Breast epithelium (tissue), 4 donors: ENCODE measurements at regions not wholly inside any gene's neighbourhood (a gene's known extent, or its start where the extent isn't known, plus 50 kb on each side); places are given as distances from the start of the nearest gene placed in this dataset.

Source experiments
- DNase-seq, 2 donors: peaks; one replicate each; pipeline ENCODE4 v3.0.0-alpha.2; 2019; ENCODE audit warnings: low spot score in 2 of 2
- H3K27ac ChIP-seq, 2 donors: fragments of 200-600 bp; sonication (generic) in 1 of 2; one replicate each; pipeline ENCODE4 v1.5.1; 2016 to 2019; ENCODE audit warnings: mild to moderate bottlenecking in 1 of 2
- H3K27me3 ChIP-seq, 2 donors: fragments of 200-600 bp; sonication (generic) in 1 of 2; one replicate each; pipeline versions ENCODE4 v1.5.1 to v1.6.0; 2017 to 2019; ENCODE audit warnings: control low read depth in 1 of 2, mild to moderate bottlenecking in 1 of 2
- H3K36me3 ChIP-seq: fragments of 200-600 bp; one replicate; pipeline ENCODE4 v1.5.1; 2019
- H3K4me1 ChIP-seq, 2 donors: fragments of 200-600 bp; sonication (generic); one replicate each; pipeline ENCODE4 v1.5.1; 2016 to 2019; ENCODE audit warnings: control low read depth in 1 of 2
- H3K4me3 ChIP-seq, 3 donors: fragments of 200-600 bp; sonication (generic); 1 replicate in 2 of 3; 2 replicates in 1 of 3; pipeline ENCODE4 v1.5.1; 2016 to 2019; ENCODE audit warnings: mild to moderate bottlenecking in 3 of 3, moderate library complexity in 2 of 3
- H3K9me3 ChIP-seq, 2 donors: fragments of 200-600 bp; sonication (generic) in 1 of 2; one replicate each; pipeline ENCODE4 v1.5.1; 2016 to 2019; ENCODE audit warnings: control low read depth in 1 of 2
- POLR2A ChIP-seq: fragments of 450-650 bp; IDR thresholded peaks from one replicate; pipeline ENCODE4 v1.6.1; 2016; ENCODE audit warnings: antibody characterized with exemption, mild to moderate bottlenecking, moderate library complexity
- POLR2AphosphoS5 ChIP-seq, 3 donors: sonication (generic); formaldehyde crosslinking; IDR thresholded peaks; one replicate each; pipeline ENCODE4 v1.6.1; 2017; ENCODE audit warnings: antibody characterized with exemption in 3 of 3
- intact Hi-C: fragments of 100-400 bp; cut with DNase I; formaldehyde crosslinking; loops from one replicate; pipeline ENCODE4 v1.15.1; 2023; ENCODE audit warnings: low total_unique reads
- TF ChIP-seq, protein P1 (sequence below), 3 donors: fragments of 450-650 bp; IDR thresholded peaks; one replicate each; pipeline ENCODE4 v1.5.1; 2016 to 2017; ENCODE audit warnings: antibody characterized with exemption in 3 of 3, mild to moderate bottlenecking in 3 of 3, moderate library complexity in 3 of 3

GRCh38 chrX:576904-577560 lies 53.6 kb upstream of the SHOX start:
- intact Hi-C loops = no loop called here
- no peaks in the 10 kb centered on the region for H3K27me3 ChIP-seq
- no peaks in the 10 kb centered on the region for H3K4me1 ChIP-seq
- H3K36me3 ChIP-seq = no peaks in the 10 kb centered on the region
- TF ChIP-seq POLR2AphosphoS5 (IDR thresholded peaks at IDR 0.05) = no peak
- TF ChIP-seq POLR2A = no peak
- TF ChIP-seq, protein P1, sequence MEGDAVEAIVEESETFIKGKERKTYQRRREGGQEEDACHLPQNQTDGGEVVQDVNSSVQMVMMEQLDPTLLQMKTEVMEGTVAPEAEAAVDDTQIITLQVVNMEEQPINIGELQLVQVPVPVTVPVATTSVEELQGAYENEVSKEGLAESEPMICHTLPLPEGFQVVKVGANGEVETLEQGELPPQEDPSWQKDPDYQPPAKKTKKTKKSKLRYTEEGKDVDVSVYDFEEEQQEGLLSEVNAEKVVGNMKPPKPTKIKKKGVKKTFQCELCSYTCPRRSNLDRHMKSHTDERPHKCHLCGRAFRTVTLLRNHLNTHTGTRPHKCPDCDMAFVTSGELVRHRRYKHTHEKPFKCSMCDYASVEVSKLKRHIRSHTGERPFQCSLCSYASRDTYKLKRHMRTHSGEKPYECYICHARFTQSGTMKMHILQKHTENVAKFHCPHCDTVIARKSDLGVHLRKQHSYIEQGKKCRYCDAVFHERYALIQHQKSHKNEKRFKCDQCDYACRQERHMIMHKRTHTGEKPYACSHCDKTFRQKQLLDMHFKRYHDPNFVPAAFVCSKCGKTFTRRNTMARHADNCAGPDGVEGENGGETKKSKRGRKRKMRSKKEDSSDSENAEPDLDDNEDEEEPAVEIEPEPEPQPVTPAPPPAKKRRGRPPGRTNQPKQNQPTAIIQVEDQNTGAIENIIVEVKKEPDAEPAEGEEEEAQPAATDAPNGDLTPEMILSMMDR (IDR thresholded peaks at IDR 0.05) = no peak
- H3K9me3 ChIP-seq = peaks cover 0 to 10% of the 10 kb centered on the region in 2 donors
- H3K4me3 ChIP-seq = no peak overlapping the region
- DNase-seq = no peak
- H3K27ac ChIP-seq = no peak overlapping the region

- no peaks in the 10 kb centered on the region for H3K36me3 ChIP-seq
- DNase-seq = no peak
These were observed 52.1 kb upstream of the SHOX start for GRCh38 chrX:578531-578930.

DNA sequence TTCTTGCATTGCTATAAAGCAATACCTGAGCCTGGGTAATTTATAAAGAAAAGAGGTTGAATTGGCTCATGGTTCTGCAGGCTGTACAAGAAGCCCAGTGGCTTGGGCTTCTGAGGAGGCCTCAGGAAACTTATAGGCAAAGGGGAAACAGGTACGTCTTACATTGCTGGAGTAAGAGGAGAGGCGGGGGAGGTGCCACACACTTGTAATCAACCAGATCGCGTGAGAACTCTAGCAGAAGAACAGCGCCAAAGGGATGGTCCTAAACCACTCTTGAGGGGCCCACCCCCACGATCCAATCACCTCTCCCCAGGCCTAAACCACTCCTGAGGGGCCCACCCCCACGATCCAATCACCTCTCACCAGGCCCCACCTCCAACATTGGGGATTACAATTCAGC lies 50.6 kb upstream of the SHOX start:
- Histone ChIP-seq H3K9me3 (peaks cover 0 to 10% of the 10 kb centered on the region in 2 donors), H3K36me3 (no peaks in the 10 kb centered on the region), H3K4me1 (no peaks in the 10 kb centered on the region), H3K27me3 (no peaks in the 10 kb centered on the region), H3K27ac (no peak overlapping the region), H3K4me3 (no peak overlapping the region)
- intact Hi-C loops = no loop called here
- no peak for DNase-seq
- TF ChIP-seq POLR2A (no peak), POLR2AphosphoS5 (IDR thresholded peaks at IDR 0.05) (no peak)
- TF ChIP-seq, protein P1 (IDR thresholded peaks at IDR 0.05) = no peak

More at GRCh38 chrX:578531-578930, 52.1 kb upstream of the SHOX start:
- TF ChIP-seq, protein P1 (IDR thresholded peaks at IDR 0.05) = no peak
- no peak for TF ChIP-seq POLR2AphosphoS5 (IDR thresholded peaks at IDR 0.05)
- no peak for TF ChIP-seq POLR2A
- H3K4me1 ChIP-seq = no peaks in the 10 kb centered on the region
- H3K4me3 ChIP-seq = no peak overlapping the region
- H3K27me3 ChIP-seq = no peaks in the 10 kb centered on the region
- no peak overlapping the region for H3K27ac ChIP-seq
- H3K9me3 ChIP-seq = peaks cover 0 to 10% of the 10 kb centered on the region in 2 donors
- intact Hi-C loops = no loop called here
